NCI-H82 treated with DMSO at 0.1 percent for 48 hours (cell line): ENCODE measurements at regions not wholly inside any gene's neighbourhood (a gene's known extent, or its start where the extent isn't known, plus 50 kb on each side); places are given as distances from the start of the nearest gene placed in this dataset.

Experiments used
- DNase-seq: peaks from one replicate; lab custom pipeline; 2025; ENCODE audit not compliant: unreplicated experiment; lab: John Stamatoyannopoulos, UW

- no peak for DNase-seq
Observed at GRCh38 chr13:59566561-59566960, 597.2 kb downstream of the DIAPH3 start.

DNA sequence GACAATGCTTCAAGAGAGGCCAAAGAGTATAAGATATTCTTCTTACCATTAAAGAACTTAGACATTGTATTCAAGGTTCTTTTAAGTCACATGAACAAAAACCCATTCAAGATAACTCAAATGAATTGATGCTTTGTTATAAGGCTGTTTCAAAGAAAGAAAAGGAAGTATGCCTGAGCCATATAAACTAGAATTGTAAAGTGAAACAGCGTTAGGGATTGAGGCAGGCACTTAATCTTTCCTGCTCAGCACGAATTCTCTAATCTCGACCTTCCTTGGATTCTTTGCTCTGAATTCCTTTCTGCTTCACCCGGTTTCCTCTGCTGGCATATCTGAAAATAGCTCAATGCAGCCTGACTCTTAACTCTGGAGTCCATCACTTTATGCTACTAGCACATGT, 595.4 kb downstream of the DIAPH3 start:
- DNase-seq, result no peak

DNA sequence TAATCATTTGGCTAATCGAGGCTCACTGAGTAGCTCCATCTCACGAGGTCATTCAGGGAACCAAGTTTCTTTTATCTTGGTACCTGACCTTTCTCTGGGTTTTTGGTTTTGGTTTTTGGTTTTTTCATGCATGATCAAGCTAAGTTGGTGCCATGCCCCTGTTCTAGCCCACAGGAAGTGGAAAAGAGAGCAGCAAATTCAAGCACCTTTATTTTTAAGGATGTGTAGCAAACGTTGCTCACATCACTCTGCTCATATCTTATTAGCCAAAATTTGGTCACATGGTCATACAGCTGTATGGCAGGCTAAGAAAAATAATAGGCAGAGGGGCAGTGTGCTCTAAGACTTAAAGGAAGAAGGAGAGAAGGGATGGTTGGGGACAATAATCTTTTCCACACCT, 593.5 kb downstream of the DIAPH3 start:
- DNase-seq, result no peak

- DNase-seq, result no peak
Observed at GRCh38 chr13:59584101-59584500, 579.6 kb downstream of the DIAPH3 start.

DNA sequence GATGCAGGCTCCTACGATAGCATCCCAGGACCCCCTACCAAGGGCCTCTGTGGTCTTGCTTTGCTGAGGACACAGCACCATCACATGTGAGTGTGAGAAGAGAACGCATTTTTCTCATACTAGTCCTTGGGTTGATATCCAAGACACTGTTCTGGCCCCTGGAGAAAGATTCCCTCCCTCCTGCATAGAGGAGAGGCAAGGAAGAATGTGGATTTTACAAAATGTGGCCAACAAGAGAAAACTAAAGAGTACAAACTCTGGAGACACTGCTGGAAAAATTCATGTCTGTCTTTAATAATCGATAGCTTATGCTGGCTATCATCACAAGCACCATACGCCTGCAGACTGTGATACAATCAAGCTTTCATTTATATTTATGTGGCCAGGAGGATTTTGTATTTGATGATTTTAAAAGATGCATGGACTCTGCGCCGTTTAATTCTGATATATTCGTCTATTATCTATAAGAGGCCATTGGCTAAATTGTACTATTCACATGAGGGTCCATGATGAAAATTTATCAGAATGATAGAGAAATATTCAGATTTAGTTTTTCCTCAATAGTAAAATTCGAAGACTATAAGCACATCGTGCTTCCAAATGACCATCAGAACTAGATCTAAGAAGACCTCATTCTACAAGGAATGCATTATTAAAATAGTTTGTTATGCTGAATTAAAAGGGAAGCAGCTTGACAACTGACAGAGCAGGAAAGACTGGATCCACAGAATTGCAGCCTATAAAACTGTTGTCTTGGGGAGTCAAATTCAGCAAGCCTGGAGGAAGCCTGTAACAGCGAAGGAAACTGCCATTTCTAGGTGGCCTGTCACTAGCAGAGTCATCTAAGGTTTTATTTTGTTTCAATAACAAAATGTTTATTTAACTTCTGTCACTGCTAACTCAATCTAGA, 578.7 kb downstream of the DIAPH3 start:
- no peak for DNase-seq

DNA sequence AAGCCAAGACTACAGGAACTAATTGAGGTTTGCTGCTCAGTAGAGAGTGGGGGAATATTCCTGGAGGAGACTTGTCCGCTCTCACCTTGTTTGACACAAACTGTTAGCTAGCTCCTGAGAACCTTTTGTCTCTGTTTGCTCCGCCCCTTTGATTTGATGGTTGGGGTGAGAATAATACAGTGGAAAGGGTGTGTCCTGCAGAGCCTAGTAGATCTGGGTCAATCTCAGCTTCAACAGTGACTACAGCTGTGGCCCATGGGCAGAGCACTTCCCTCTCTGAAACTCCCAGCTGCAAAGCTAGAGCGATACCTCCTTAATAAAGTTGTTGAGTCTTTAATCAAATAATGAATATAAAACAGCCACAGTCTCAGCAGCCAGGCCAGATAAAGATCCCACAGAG, 576.7 kb downstream of the DIAPH3 start:
- DNase-seq, result no peak

DNA sequence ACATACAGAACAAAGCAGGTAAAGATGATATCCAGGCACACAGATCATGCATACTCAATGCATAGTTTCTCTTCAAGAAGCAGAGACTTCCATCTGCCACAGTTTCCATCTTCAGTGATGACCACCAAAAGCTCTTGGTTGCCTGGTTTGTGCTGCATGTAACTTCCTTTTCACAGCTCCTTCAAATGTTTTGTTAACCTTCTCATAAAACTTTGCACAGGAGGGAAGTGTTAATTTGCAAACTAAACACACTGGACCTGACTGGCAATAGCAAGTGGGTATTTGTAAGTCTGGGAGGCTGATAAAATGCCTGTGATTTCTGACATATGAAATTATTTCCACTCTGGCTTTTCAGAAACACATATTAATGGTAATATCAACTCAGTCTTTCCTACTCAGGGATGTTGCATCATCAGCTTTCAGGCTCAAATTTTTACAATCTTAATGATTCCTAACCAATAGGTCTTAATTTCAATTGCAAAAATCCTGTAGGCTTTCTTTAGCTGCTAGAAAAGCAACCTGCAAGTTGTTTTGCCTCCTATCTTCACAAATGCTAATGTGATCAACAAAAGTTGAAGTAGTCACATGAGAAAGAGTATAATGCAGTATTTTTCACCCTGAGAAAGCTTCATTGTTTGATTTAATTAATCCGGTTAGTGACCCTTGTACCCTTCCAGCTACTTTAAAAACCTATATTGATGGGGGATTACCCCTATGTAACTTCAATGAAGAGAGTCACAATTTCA, 575.6 kb downstream of the DIAPH3 start:
- no peak for DNase-seq

DNA sequence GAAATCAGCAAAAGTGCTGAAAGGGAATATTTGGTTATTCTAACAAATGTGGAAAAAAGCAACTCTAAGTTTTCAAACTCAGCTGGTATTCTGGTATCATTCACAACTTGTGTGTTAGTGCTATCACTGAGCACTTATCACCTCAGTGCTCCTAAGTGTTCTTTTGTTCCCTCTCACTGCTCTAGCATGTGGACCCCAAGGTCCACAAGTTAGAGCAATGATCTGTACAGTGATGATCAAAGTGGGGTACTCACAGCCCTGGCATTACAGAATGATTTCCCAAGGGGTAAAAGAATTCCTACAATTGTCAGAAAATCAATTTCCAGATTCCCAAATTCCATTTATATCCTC, 575.0 kb downstream of the DIAPH3 start:
- DNase-seq, result no peak

DNA sequence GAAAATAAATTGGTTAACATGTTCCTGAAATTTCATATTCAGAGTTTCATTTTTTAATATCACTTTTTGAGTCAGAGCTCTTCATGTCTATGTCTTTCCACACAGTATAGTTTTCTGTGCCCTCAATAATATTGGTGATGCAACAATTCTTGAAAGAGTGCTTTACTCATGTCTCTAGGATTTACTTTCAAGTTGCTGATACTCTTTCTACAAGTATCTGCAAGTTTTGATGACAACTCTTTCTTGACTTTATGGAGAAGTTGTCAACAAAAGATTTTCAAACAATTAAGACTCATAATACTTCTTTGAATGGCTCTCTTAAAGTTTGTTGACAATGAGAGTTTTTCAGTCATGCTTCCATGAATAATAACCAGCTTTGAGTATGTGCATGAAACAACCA, 561.7 kb downstream of the DIAPH3 start:
- DNase-seq, result no peak

- no peak for DNase-seq
Observed at GRCh38 chr13:59603646-59604045, 560.1 kb downstream of the DIAPH3 start.

DNA sequence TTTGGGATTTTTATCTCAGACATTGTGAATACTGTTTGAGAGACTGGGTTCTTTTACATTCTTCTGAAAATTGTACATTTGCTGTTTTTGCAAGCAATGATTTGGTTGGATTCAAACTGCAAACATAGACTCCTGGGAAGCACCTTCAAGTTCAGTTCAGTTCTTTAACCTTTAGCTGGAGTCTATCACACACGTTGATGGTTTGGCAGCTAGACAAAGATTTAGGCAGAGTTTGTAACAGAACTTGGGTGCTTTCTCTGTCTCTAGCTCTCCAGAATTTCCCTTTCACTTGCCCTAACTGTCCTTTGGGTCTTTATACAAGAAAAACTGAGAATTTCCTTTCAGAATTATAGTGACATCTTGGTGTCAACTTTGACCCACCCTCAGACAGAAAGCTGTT, 556.6 kb downstream of the DIAPH3 start:
- no peak for DNase-seq

GRCh38 chr13:59607780-59608233, 555.9 kb downstream of the DIAPH3 start:
- no peak for DNase-seq

DNA sequence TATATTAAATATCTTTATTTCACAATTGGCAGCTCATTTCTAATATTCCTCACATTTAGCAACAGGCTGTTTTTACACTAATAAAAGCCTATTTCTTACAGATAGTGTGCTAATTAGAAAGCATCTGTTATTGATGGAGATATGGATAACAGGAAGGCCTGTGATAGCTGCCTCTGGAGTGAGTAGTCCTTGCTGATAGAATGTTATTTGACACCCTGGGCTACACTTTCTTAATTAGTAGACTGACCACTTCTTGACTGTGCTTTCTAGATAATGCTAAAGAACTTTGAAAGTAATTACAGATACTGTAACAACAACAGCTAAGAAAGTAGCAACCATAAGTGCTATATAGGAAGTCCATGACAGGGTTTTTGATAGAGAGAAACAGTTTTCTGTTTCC, 554.3 kb downstream of the DIAPH3 start:
- DNase-seq, result no peak
